Lung microvascular endothelial cell (primary cell): ENCODE measurements at regions not wholly inside any gene's neighbourhood (a gene's known extent, or its start where the extent isn't known, plus 50 kb on each side); places are given as distances from the start of the nearest gene placed in this dataset.

Experiments used
- DNase-seq, 2 donors: peaks; one replicate each; pipeline versions ENCODE4 v3.0.0 to v3.0.0-alpha.2; 2010; ENCODE audit warnings: low read depth in 2 of 2

GRCh38 chr2:107305966-107306365 is 420.0 kb upstream of the ST6GAL2 start:
- DNase-seq: no peak

GRCh38 chr2:107306881-107307280 is 420.9 kb upstream of the ST6GAL2 start:
- DNase-seq: no peak

- no peak for DNase-seq
Measured at GRCh38 chr2:107308835-107309234, 422.9 kb upstream of the ST6GAL2 start.

- no peak for DNase-seq
Measured at GRCh38 chr2:107312240-107312639, 426.3 kb upstream of the ST6GAL2 start.

- no peak for DNase-seq
Measured at GRCh38 chr2:107313316-107313715, 427.3 kb upstream of the ST6GAL2 start.

GRCh38 chr2:107320881-107321280 is 434.9 kb upstream of the ST6GAL2 start:
- DNase-seq: no peak

GRCh38 chr2:107322416-107322815 is 436.4 kb upstream of the ST6GAL2 start:
- DNase-seq: no peak

GRCh38 chr2:107323946-107324565 is 438.1 kb upstream of the ST6GAL2 start:
- DNase-seq: no peak

GRCh38 chr2:107325981-107326786 is 440.2 kb upstream of the ST6GAL2 start:
- DNase-seq: no peak

GRCh38 chr2:107334306-107334705 is 448.3 kb upstream of the ST6GAL2 start:
- DNase-seq: no peak

- DNase-seq: no peak
Measured at GRCh38 chr2:107336526-107336925, 450.6 kb upstream of the ST6GAL2 start.

- no peak for DNase-seq
Measured at GRCh38 chr2:107337209-107337898, 451.4 kb upstream of the ST6GAL2 start.

- DNase-seq: no peak
Measured at GRCh38 chr2:107338059-107338458, 452.1 kb upstream of the ST6GAL2 start.

GRCh38 chr2:107338571-107338970 is 452.6 kb upstream of the ST6GAL2 start:
- DNase-seq: no peak

- DNase-seq: no peak
Measured at GRCh38 chr2:107340955-107341354, 455.0 kb upstream of the ST6GAL2 start.

- no peak for DNase-seq
Measured at GRCh38 chr2:107349329-107349728, 463.4 kb upstream of the ST6GAL2 start.

- DNase-seq: no peak
Measured at GRCh38 chr2:107354175-107354574, 468.2 kb upstream of the ST6GAL2 start.

- no peak for DNase-seq
Measured at GRCh38 chr2:107358362-107358761, 468.3 kb upstream of the RGPD4 start.

GRCh38 chr2:107359021-107359420 is 467.7 kb upstream of the RGPD4 start:
- no peak for DNase-seq

- DNase-seq: no peak
Measured at GRCh38 chr2:107361751-107362381, 464.8 kb upstream of the RGPD4 start.

GRCh38 chr2:107362993-107363392 is 463.7 kb upstream of the RGPD4 start:
- no peak for DNase-seq

- no peak for DNase-seq
Measured at GRCh38 chr2:107363806-107364205, 462.9 kb upstream of the RGPD4 start.
